ENCODE measurements at regions not wholly inside any gene's neighbourhood (a gene's known extent, or its start where the extent isn't known, plus 50 kb on each side); places are given as distances from the start of the nearest gene placed in this dataset.

GRCh38 chr3:189118896-189119295, 52.9 kb upstream of the TPRG1 start:
- no peak for DNase-seq

GRCh38 chr3:189119950-189120349, 51.8 kb upstream of the TPRG1 start:
- DNase-seq: no peak

- no peak for DNase-seq
Measured at GRCh38 chr3:189121092-189121491, 50.7 kb upstream of the TPRG1 start.
